Ishikawa (cell line): ENCODE measurements at regions not wholly inside any gene's neighbourhood (a gene's known extent, or its start where the extent isn't known, plus 50 kb on each side); places are given as distances from the start of the nearest gene placed in this dataset.

Experiments
- CREB1 ChIP-seq: IDR thresholded peaks from 2 replicates; pipeline ENCODE4 v1.6.1; 2012; ENCODE audit warnings: low read depth
- EGR1 ChIP-seq: IDR thresholded peaks from 2 replicates; pipeline ENCODE4 v1.6.1; 2012
- EP300 ChIP-seq: IDR thresholded peaks from 2 replicates; pipeline ENCODE4 v1.6.1; 2012; ENCODE audit warnings: borderline replicate concordance
- FOXM1 ChIP-seq: IDR thresholded peaks from 2 replicates; pipeline ENCODE4 v1.6.1; 2012; ENCODE audit warnings: low read depth, borderline replicate concordance
- MAX ChIP-seq: IDR thresholded peaks from 2 replicates; pipeline ENCODE4 v1.6.1; 2012
- RAD21 ChIP-seq: IDR thresholded peaks from 2 replicates; pipeline ENCODE4 v1.6.1; 2012; ENCODE audit warnings: low read depth
- REST ChIP-seq: IDR thresholded peaks from 2 replicates; pipeline ENCODE4 v1.6.1; 2012; ENCODE audit warnings: low read depth, mild to moderate bottlenecking
- TAF1 ChIP-seq: IDR thresholded peaks from 2 replicates; pipeline ENCODE4 v1.6.1; 2012; ENCODE audit warnings: low read depth, mild to moderate bottlenecking
- TCF12 ChIP-seq: IDR thresholded peaks from 2 replicates; pipeline ENCODE4 v1.6.1; 2012; ENCODE audit warnings: low read depth
- YY1 ChIP-seq: IDR thresholded peaks from 2 replicates; pipeline ENCODE4 v1.6.1; 2012; ENCODE audit warnings: low read depth
- ZBTB7A ChIP-seq: IDR thresholded peaks from 2 replicates; pipeline ENCODE4 v1.6.1; 2012; ENCODE audit warnings: low read depth

DNA sequence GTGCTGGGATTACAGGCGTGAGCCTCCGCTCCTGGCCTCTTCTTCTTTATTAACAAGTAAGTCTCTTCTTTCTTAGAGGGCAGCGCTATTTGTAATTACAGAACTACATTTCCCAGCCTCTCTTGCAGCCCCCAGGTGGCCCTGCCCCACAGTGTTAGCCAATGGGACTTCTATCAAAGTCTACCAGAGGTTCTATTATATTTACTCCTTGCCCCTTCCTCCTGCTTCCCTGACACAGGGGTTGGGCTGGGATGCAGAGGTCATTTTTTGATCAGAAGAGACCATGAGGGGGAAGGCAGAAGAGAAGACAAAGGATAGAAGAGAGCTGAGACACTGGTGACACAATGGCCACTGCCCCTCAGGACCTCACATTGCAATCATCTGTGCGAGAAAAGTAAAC is 224.2 kb downstream of the SYK start:
- TF ChIP-seq EGR1 (no peak), EP300 (no peak), YY1 (no peak), TAF1 (no peak), FOXM1 (no peak), ZBTB7A (no peak), REST (no peak), CREB1 (no peak), RAD21 (no peak), TCF12 (no peak), MAX (no peak)
